ENCODE measurements at regions not wholly inside any gene's neighbourhood (a gene's known extent, or its start where the extent isn't known, plus 50 kb on each side); places are given as distances from the start of the nearest gene placed in this dataset.
A peak's percentile ranks its signal among the peaks of the same experiment; 100 is the strongest.

GRCh38 chr6:169045486-169045885 lies 208.2 kb downstream of the THBS2 start:
- no peak overlapping the region for H3K27ac ChIP-seq

DNA sequence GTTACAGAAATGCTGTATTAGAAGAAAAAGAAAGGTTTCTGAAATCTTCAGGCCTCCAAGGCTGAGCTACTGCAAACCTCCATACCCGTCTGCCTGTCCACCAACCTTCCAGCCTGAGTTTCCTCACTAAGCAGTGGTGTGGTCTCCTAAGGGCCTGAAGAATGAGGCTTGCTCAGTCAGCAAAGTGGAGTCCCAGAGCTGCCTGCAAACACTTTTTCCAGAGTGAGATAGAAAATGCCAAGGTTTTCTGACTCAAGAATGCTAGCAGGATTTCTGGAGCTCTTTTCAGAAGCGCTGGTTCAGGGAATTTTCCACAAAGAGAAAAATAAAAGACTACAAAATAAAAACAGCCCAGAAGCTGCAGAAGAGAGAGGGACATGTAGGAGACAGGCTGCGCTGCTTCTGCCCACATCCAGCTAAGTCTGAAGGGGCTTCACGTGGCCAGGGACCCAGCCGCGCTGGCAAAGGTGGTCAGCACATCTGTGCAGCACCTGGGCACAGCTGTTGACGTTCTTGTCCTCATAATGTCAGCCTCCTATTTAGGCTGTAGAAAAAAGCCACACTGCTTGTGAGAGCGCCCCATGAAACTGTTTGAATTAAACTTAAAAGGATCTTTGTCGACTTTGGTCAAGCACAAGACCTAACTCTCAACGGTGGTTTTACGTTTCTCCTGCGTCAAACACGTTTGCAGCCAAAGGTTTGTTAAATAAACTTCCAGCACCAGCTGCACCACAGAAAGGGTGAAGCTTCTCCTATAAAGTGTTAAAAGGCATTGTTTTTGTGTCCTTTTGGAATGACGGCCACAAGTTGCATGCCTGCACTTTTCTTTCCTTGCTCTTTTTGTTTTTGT lies 209.0 kb downstream of the THBS2 start:
- Histone ChIP-seq H3K4me1 (peaks cover 9% of the 10 kb centered on the region), H3K27ac (no peak overlapping the region), H3K36me3 (no peaks in the 10 kb centered on the region), H3K9me3 (replicated peaks) (no peaks in the 10 kb centered on the region), H3K4me3 (no peak overlapping the region), H3K27me3 (no peaks in the 10 kb centered on the region)
- DNase-seq, result no peak

More at GRCh38 chr6:169045486-169045885, 208.2 kb downstream of the THBS2 start:
- Histone ChIP-seq H3K9me3 (replicated peaks) (no peaks in the 10 kb centered on the region), H3K27me3 (no peaks in the 10 kb centered on the region), H3K4me3 (no peak overlapping the region), H3K4me1 (peaks cover 9% of the 10 kb centered on the region), H3K36me3 (no peaks in the 10 kb centered on the region)
- peak; percentile 26 to 45 for DNase-seq

DNA sequence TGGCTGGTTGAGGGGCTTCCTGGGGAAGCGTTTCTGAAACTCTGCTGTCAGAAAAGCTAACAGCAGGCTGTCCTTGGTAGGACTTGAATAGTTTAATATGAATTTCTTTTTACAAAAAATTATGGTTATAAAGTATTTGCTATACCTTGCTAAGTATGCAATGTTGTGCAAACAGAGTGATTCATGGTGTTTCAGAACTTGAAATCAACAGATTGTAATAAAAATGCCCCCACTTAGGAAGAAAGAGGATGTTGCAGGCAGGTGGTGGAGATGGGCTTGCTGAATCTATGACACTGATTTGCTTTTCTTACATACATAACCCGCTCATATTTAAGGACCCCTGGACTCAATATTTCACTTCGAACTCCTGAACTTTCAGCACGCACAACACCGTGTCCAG lies 211.6 kb downstream of the THBS2 start:
- no peak for DNase-seq
- Histone ChIP-seq H3K9me3 (replicated peaks) (peaks cover 3% of the 10 kb centered on the region; the same call in 1 of the 2 replicates), H3K4me3 (no peak overlapping the region), H3K27ac (no peak overlapping the region), H3K4me1 (peaks cover 9% of the 10 kb centered on the region), H3K36me3 (no peaks in the 10 kb centered on the region), H3K27me3 (no peaks in the 10 kb centered on the region)

DNA sequence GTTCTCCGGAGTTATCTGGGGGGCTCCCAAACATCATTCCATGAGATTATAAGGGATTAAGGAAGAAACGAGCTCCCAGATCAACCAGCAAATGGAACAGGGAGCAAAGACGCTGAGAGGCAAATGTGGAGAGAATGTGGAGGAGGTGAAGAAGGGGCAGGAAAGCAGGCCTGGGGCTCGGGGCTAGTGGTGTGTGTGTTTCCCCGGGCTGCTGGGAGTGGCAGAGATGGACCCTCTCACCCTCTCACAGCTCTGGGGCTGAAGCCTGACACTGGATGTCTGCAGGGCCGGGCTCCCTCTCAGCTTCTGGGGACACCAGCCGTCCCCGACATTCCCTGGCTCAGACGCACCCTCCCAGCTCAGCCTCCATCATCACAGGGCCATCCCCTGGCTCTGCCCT lies 212.6 kb downstream of the THBS2 start:
- peaks cover 10% of the 10 kb centered on the region; the same call in 1 of the 2 replicates for H3K9me3 ChIP-seq (replicated peaks)
- H3K27me3 ChIP-seq, result no peaks in the 10 kb centered on the region
- no peak overlapping the region for H3K27ac ChIP-seq
- H3K4me1 ChIP-seq, result peaks cover 4% of the 10 kb centered on the region
- DNase-seq, result no peak
- no peak overlapping the region for H3K4me3 ChIP-seq
- H3K36me3 ChIP-seq, result no peaks in the 10 kb centered on the region

DNA sequence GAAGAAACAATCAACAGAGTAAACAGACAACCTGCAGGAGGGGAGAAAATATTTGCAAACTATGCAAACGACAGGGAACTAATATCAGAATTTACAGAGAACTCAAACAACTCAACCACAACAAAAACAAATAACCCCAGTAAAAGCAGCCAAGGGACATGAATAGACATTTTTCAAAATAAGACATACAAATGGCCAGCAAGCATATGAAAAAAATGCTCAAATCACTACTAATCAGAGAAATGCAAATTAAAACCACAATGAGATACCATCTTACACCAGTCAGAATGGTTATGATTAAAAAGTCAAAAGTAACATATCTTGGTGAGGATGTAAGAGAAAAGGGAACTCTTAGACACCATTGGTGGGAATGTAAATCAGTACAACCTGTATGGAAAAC lies 215.0 kb downstream of the THBS2 start:
- Histone ChIP-seq H3K9me3 (replicated peaks) (peaks cover 10% of the 10 kb centered on the region; the same call in 1 of the 2 replicates), H3K27me3 (no peaks in the 10 kb centered on the region), H3K27ac (no peak overlapping the region), H3K4me1 (peaks cover 7% of the 10 kb centered on the region), H3K36me3 (no peaks in the 10 kb centered on the region), H3K4me3 (no peak overlapping the region)
- no peak for DNase-seq

GRCh38 chr6:169035385-169036240 lies 218.0 kb downstream of the THBS2 start:
- Histone ChIP-seq H3K27me3 (no peaks in the 10 kb centered on the region), H3K4me1 (peaks cover 7% of the 10 kb centered on the region), H3K9me3 (replicated peaks) (peaks cover 13% of the 10 kb centered on the region; the same call in 1 of the 2 replicates), H3K36me3 (no peaks in the 10 kb centered on the region), H3K27ac (peak overlapping the region; percentile 24; the same call in 1 of the 2 replicates), H3K4me3 (peak overlapping the region; percentile 16; the same call in 1 of the 2 replicates)
- DNase-seq, result peak in 1 of 2 experiments; percentile 30

DNA sequence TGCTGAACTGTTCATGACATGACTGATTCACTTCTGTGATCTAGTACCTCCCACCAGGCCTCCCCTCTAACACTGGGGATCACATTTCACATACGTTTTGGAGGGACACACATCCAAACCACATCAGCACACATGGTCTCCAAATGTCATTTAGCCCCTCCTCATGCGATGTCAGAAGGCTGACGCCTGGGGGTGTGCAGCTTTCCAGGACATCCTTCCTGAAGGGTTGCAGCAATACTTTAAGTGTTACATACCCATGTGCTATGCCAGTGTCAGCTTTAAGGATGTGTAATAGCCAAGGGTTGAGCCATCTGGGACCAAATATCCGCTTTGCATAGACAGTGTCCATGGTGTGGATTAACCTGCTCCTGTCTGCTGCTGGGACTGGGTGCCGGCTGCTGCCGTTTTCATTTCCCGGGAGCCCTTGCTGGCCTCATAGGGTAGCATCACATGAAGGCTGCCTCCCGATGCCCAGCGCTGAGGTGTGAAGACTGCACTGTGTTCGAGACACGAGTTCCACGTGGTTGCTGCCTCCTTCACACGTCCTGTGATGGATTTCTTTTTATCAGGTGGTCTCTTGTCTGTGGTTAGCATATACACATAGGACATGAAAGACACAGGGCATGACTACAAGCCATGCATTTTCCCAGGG lies 219.0 kb downstream of the THBS2 start:
- Histone ChIP-seq H3K9me3 (replicated peaks) (peaks cover 13% of the 10 kb centered on the region; the same call in 1 of the 2 replicates), H3K4me1 (peaks cover 7% of the 10 kb centered on the region), H3K27me3 (no peaks in the 10 kb centered on the region), H3K27ac (no peak overlapping the region), H3K4me3 (no peak overlapping the region), H3K36me3 (no peaks in the 10 kb centered on the region)
- no peak for DNase-seq

- no peaks in the 10 kb centered on the region for H3K4me1 ChIP-seq
- H3K27ac ChIP-seq, result no peak overlapping the region
- no peaks in the 10 kb centered on the region for H3K36me3 ChIP-seq
- no peak for DNase-seq
- H3K9me3 ChIP-seq (replicated peaks), result 0 out of 2 replicates have a peak, but pooled peaks cover 3% of the 10 kb centered on the region
- no peaks in the 10 kb centered on the region for H3K27me3 ChIP-seq
- no peak overlapping the region for H3K4me3 ChIP-seq
These were observed 223.8 kb downstream of the THBS2 start for GRCh38 chr6:169029861-169030260.

DNA sequence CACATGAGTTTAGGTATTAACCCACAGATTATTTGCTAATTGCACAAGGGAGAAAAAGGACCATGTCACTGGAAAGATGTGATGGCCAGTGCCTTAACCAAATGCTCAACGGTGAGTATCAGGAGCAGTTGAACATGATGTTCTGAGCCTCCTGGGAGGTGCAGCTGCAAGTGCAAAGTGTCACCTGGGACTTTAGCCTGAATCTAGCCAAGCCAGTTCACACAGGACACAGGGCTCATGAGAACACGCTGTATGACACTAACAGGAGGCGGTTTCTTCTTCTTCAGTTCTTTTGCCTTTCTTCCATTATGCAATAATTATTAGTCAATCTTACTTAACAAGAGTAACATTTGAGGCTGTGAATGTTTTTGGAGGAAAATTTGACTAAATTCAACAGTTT lies 225.3 kb downstream of the THBS2 start:
- DNase-seq, result no peak
- H3K36me3 ChIP-seq, result no peaks in the 10 kb centered on the region
- H3K4me3 ChIP-seq, result no peak overlapping the region
- no peaks in the 10 kb centered on the region for H3K9me3 ChIP-seq (replicated peaks)
- no peaks in the 10 kb centered on the region for H3K27me3 ChIP-seq
- H3K27ac ChIP-seq, result no peak overlapping the region
- no peaks in the 10 kb centered on the region for H3K4me1 ChIP-seq

DNA sequence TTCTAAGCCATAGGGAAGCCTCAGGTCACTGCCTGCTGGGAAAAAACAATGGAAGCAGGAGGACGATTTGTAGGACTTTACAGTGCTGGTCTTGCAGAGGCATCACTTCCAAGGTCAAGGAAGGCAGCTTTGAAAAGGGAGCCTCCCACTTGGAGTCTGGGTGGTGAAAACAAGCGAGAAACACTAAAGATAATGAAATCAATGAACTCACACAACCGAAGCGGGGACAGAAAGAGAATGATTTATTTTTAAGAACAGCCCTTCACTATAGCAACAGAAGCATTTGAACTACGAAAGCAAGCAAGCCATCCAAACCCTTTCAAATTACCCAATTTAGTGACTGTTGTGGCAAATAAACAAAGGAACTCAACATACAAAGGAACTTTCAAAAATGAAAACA lies 227.5 kb downstream of the THBS2 start:
- no peak overlapping the region for H3K27ac ChIP-seq
- H3K4me1 ChIP-seq, result no peaks in the 10 kb centered on the region
- H3K36me3 ChIP-seq, result no peaks in the 10 kb centered on the region
- H3K9me3 ChIP-seq (replicated peaks), result no peaks in the 10 kb centered on the region
- DNase-seq, result no peak
- H3K4me3 ChIP-seq, result no peak overlapping the region
- no peaks in the 10 kb centered on the region for H3K27me3 ChIP-seq

DNA sequence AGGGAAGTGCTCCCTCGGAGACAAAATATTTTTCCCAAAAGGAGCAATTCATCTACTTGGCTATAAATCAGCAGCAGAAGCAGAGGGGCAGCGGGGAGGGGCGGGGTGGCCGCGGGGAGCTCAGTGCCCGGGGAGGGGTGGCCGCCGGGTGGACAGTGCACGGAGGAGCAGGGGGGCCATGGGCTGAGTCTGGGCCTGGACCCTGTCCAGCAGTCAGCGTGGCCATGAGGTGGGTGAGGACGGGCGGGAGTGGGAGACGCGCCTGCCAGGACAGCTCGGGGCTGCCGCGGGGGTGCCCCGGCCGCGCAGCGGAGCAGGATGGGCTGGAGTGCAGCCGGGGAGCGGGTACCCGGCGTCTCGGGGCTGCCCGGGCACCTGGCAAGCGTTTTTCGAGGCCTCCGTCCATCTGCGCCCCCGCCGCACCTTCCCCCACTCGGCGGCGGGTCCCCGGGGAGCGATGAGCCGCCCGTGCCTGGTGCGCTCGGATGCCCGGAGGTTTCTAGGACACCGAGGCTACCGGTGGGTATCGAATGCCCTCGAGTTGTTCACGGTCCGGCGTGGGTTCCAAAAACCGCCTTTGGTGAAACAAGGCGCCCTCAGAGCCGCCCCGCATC lies 229.5 kb downstream of the THBS2 start:
- DNase-seq, result no peak
- H3K27ac ChIP-seq, result no peak overlapping the region

GRCh38 chr6:169023161-169023874 lies 230.3 kb downstream of the THBS2 start:
- Histone ChIP-seq H3K27me3 (no peaks in the 10 kb centered on the region), H3K4me1 (no peaks in the 10 kb centered on the region), H3K36me3 (no peaks in the 10 kb centered on the region), H3K27ac (no peak overlapping the region), H3K4me3 (no peak overlapping the region), H3K9me3 (replicated peaks) (no peaks in the 10 kb centered on the region)
- DNase-seq, result no peak

More for the DNA sequence above, 229.5 kb downstream of the THBS2 start:
- Histone ChIP-seq H3K4me1 (no peaks in the 10 kb centered on the region), H3K36me3 (no peaks in the 10 kb centered on the region), H3K4me3 (no peak overlapping the region), H3K27me3 (no peaks in the 10 kb centered on the region), H3K9me3 (replicated peaks) (no peaks in the 10 kb centered on the region)

GRCh38 chr6:169022079-169022478 lies 231.6 kb downstream of the THBS2 start:
- H3K4me1 ChIP-seq, result no peaks in the 10 kb centered on the region

GRCh38 chr6:169020821-169021220 lies 232.8 kb downstream of the THBS2 start:
- DNase-seq, result no peak
- Histone ChIP-seq H3K27me3 (no peaks in the 10 kb centered on the region), H3K4me1 (no peaks in the 10 kb centered on the region), H3K36me3 (no peaks in the 10 kb centered on the region), H3K9me3 (replicated peaks) (peaks cover 7% of the 10 kb centered on the region), H3K4me3 (no peak overlapping the region), H3K27ac (no peak overlapping the region)

More at GRCh38 chr6:169022079-169022478, 231.6 kb downstream of the THBS2 start:
- Histone ChIP-seq H3K36me3 (no peaks in the 10 kb centered on the region), H3K27ac (no peak overlapping the region), H3K27me3 (no peaks in the 10 kb centered on the region), H3K9me3 (replicated peaks) (peaks cover 5% of the 10 kb centered on the region), H3K4me3 (no peak overlapping the region)
- no peak for DNase-seq

Data from SJCRH30 (cell line).